Endothelial cell of umbilical vein (primary cell): ENCODE measurements at regions not wholly inside any gene's neighbourhood (a gene's known extent, or its start where the extent isn't known, plus 50 kb on each side); places are given as distances from the start of the nearest gene placed in this dataset.

Experiments
- BruUV-seq: library from RNA; stranded (reverse); fragments of 400-500 nt; replicated peaks from 2 replicates; lab custom pipeline; 2021; lab: Mats Ljungman, UMichigan
- CTCF ChIA-PET: fragments of 300-600, 350-600 bp; sonication (Branson Sonifier 250); formaldehyde crosslinking; loops from one replicate; lab custom pipeline; 2021; ENCODE audit warnings: antibody characterized with exemption, inconsistent platforms; lab: Charles Lee
- POLR2A ChIA-PET: fragments of 300-600, 350-600 bp; sonication (Branson Sonifier 250); formaldehyde crosslinking; loops from one replicate; lab custom pipeline; 2021; ENCODE audit warnings: antibody characterized with exemption, inconsistent platforms; lab: Charles Lee
- DNase-seq: peaks from one replicate; pipeline ENCODE4 v3.0.0-alpha.2; 2011; ENCODE audit warnings: low read depth, low spot score
- FAIRE-seq: peaks from 2 replicates; lab custom pipeline; 2011; peaks lifted over from hg19 to GRCh38; lab: Jason Lieb, UNC
- H2AFZ ChIP-seq: 2 replicates; pipeline ENCODE4 v1.6.0; 2012; ENCODE audit warnings: low read depth, low read length, control low read depth, inconsistent platforms
- H3K27ac ChIP-seq: 2 replicates; pipeline ENCODE4 v1.5.1; 2011; ENCODE audit warnings: low read depth, mild to moderate bottlenecking, control low read depth, low read length, moderate library complexity; ENCODE audit not compliant: insufficient read depth
- H3K27me3 ChIP-seq, 2 experiments: 2 replicates each; pipeline versions ENCODE4 v1.6.0 to v1.6.1; 2011; ENCODE audit warnings: low read length in 2 of 2, mixed read lengths in 1 of 2; ENCODE audit not compliant: control insufficient read depth in 2 of 2, insufficient read depth in 2 of 2
- H3K36me3 ChIP-seq, 2 experiments: 2 replicates in 1 of 2; 3 replicates in 1 of 2; pipeline ENCODE4 v1.5.1; 2011; ENCODE audit warnings: low read length in 2 of 2, mild to moderate bottlenecking in 1 of 2, moderate library complexity in 1 of 2; ENCODE audit not compliant: control insufficient read depth in 2 of 2, insufficient read depth in 2 of 2; ENCODE audit errors: extremely low read depth in 1 of 2
- H3K4me1 ChIP-seq: 3 replicates; pipeline ENCODE4 v1.5.1; 2011; ENCODE audit warnings: mild to moderate bottlenecking, low read length; ENCODE audit not compliant: control insufficient read depth, insufficient read depth; ENCODE audit errors: extremely low read depth
- H3K4me2 ChIP-seq: 2 replicates; pipeline ENCODE4 v1.6.1; 2011; ENCODE audit warnings: low read length, control low read depth, mixed read lengths; ENCODE audit not compliant: insufficient read depth
- H3K4me3 ChIP-seq, 3 experiments: fragments of 200-600 bp in 1 of 3; sonication (generic), shearing (Covaris generic) in 1 of 3; replicated peaks in 1 of 3; 2 replicates each; pipeline ENCODE4 v1.5.1; 2011 to 2016; ENCODE audit warnings: control low read depth in 3 of 3, low read length in 3 of 3, mild to moderate bottlenecking in 2 of 3, inconsistent platforms in 1 of 3, low read depth in 1 of 3, moderate library complexity in 1 of 3; ENCODE audit not compliant: insufficient read depth in 1 of 3
- H3K79me2 ChIP-seq: 2 replicates; pipeline ENCODE4 v1.6.0; 2012; ENCODE audit warnings: low read length, inconsistent platforms; ENCODE audit not compliant: control insufficient read depth, insufficient read depth
- H3K9ac ChIP-seq: replicated peaks from 2 replicates; pipeline ENCODE3; 2011; ENCODE audit warnings: low read length, control low read depth; ENCODE audit not compliant: insufficient read depth; ENCODE audit errors: extremely low read depth
- H3K9me1 ChIP-seq: replicated peaks from 3 replicates; pipeline ENCODE4 v1.6.0; 2011; ENCODE audit warnings: mild to moderate bottlenecking, low read length; ENCODE audit not compliant: control insufficient read depth, insufficient read depth; ENCODE audit errors: extremely low read depth
- H3K9me3 ChIP-seq: replicated peaks from 2 replicates; pipeline ENCODE4 v1.5.1; 2012; ENCODE audit warnings: low read length, inconsistent platforms; ENCODE audit not compliant: control insufficient read depth, insufficient read depth
- H4K20me1 ChIP-seq: replicated peaks from 2 replicates; pipeline ENCODE3; 2011; ENCODE audit warnings: mild to moderate bottlenecking, low read length; ENCODE audit not compliant: control insufficient read depth, insufficient read depth; ENCODE audit errors: extremely low read depth
- EZH2 ChIP-seq: IDR thresholded peaks from 2 replicates; pipeline ENCODE4 v1.6.1; 2012; ENCODE audit warnings: borderline replicate concordance, low read depth, mild to moderate bottlenecking, moderate library complexity, low read length, inconsistent platforms; ENCODE audit not compliant: severe bottlenecking
- FOS ChIP-seq: IDR thresholded peaks from 2 replicates; pipeline ENCODE4 v1.6.1; 2011; ENCODE audit warnings: mild to moderate bottlenecking, low read length, moderate library complexity, borderline replicate concordance; ENCODE audit not compliant: insufficient read depth
- GATA2 ChIP-seq: IDR thresholded peaks from 2 replicates; pipeline ENCODE4 v1.7.0; 2011; ENCODE audit warnings: low read depth, mild to moderate bottlenecking, moderate library complexity, mixed read lengths, low read length; ENCODE audit not compliant: insufficient read length, insufficient read depth
- JUN ChIP-seq: IDR thresholded peaks from 2 replicates; pipeline ENCODE4 v1.6.1; 2011; ENCODE audit warnings: borderline replicate concordance, low read depth; ENCODE audit not compliant: insufficient read length, insufficient read depth
- MYC ChIP-seq: IDR thresholded peaks from one replicate; pipeline ENCODE4 v1.6.1; 2011; ENCODE audit warnings: mild to moderate bottlenecking, low read depth, low read length
- POLR2A ChIP-seq: IDR thresholded peaks from 2 replicates; pipeline ENCODE4 v1.6.1; 2012; ENCODE audit warnings: low read depth, mild to moderate bottlenecking, control low read depth, low read length
- POLR2AphosphoS5 ChIP-seq: IDR thresholded peaks from 2 replicates; pipeline ENCODE4 v1.6.1; 2012; ENCODE audit warnings: low read depth, mild to moderate bottlenecking, control low read depth, low read length, moderate library complexity; ENCODE audit not compliant: insufficient read depth
- dilution Hi-C: fragments of 300-500 bp; cut with MboI; formaldehyde crosslinking; loops from one replicate; pipeline ENCODE4 v1.15.0; 2019; ENCODE audit warnings: low sequenced_read_pairs; ENCODE audit not compliant: extremely low pct_ligation_motif_present
- intact Hi-C: fragments of 100-400 bp; cut with micrococcal nuclease; formaldehyde crosslinking; loops from one replicate; pipeline ENCODE4 v1.10.0; 2022
- TF ChIP-seq, protein P1 (sequence below): IDR thresholded peaks from 2 replicates; pipeline ENCODE4 v1.6.1; 2011; ENCODE audit not compliant: insufficient read depth, insufficient read length
- TF ChIP-seq, protein P2 (sequence below), 2 donors: IDR thresholded peaks; 1 replicate in 1 of 2; 2 replicates in 1 of 2; pipeline ENCODE4 v1.5.1; 2011; ENCODE audit warnings: low read length in 2 of 2, mild to moderate bottlenecking in 2 of 2, moderate library complexity in 2 of 2, control low read depth in 1 of 2, inconsistent platforms in 1 of 2, low read depth in 1 of 2; ENCODE audit not compliant: insufficient read depth in 1 of 2; ENCODE audit errors: extremely low read depth in 1 of 2

DNA sequence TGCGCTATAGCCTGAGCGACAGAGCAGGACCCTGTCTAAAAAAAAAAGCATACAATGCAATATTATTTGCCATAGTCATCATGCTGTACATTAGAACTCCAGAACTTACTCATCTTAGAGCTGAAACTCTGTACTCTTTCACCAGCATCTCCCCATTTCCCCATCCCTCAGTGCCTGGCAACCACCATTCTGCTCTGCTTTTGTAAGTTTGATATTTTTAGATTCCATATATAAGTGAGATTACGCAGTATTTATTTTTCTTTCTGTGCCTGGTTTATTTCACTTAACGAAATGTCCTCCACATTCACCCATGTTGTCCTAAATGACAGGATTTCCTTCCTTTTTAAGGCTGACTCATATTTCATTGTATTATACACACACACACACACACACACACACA, 121.8 kb downstream of the BBS10 start:
- ChIA-PET CTCF (interaction anchor here (0.9 to 1.6 kb wide), 9 partner anchors 10 to 147 kb away, joined by 3 to 8 read pairs (median 5); no protein-coding TSS in a partner anchor), POLR2A (interaction anchor here (1.2 kb wide), 1 partner anchor 33 kb away, joined by 3 read pairs; no protein-coding TSS in a partner anchor)
- Histone ChIP-seq H3K4me1 (peaks cover 30% of the 10 kb centered on the region), H3K4me3 (no peak overlapping the region), H3K79me2 (no peaks in the 10 kb centered on the region), H3K9me3 (no peaks in the 10 kb centered on the region), H3K9me1 (no peaks in the 10 kb centered on the region), H2AFZ (peak overlapping the region; percentile 20), H4K20me1 (no peaks in the 10 kb centered on the region), H3K36me3 (no peaks in the 10 kb centered on the region), H3K4me2 (peak overlapping the region; percentile 57), H3K27ac (peak overlapping the region; percentile 80), H3K9ac (peak overlapping the region; percentile 5), H3K27me3 (no peaks in the 10 kb centered on the region)
- FAIRE-seq (peak; percentile 76), DNase-seq (peak; percentile 90)
- no TSS peak for BruUV-seq
- intact Hi-C loops, result loop anchor here (1.0 to 5.0 kb wide), 5 partner anchors 10 to 144 kb away; partner anchors contain the start of gene NAP1L1
- dilution Hi-C loops, result no loop called here
- TF ChIP-seq MYC (no peak), EZH2 (no peak), JUN (peak; percentile 90), FOS (peak; percentile 93), POLR2AphosphoS5 (peak; percentile 46), POLR2A (peak; percentile 39), GATA2 (peak; percentile 35)
- TF ChIP-seq, protein P1, sequence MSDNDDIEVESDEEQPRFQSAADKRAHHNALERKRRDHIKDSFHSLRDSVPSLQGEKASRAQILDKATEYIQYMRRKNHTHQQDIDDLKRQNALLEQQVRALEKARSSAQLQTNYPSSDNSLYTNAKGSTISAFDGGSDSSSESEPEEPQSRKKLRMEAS, result no peak
- TF ChIP-seq, protein P2, sequence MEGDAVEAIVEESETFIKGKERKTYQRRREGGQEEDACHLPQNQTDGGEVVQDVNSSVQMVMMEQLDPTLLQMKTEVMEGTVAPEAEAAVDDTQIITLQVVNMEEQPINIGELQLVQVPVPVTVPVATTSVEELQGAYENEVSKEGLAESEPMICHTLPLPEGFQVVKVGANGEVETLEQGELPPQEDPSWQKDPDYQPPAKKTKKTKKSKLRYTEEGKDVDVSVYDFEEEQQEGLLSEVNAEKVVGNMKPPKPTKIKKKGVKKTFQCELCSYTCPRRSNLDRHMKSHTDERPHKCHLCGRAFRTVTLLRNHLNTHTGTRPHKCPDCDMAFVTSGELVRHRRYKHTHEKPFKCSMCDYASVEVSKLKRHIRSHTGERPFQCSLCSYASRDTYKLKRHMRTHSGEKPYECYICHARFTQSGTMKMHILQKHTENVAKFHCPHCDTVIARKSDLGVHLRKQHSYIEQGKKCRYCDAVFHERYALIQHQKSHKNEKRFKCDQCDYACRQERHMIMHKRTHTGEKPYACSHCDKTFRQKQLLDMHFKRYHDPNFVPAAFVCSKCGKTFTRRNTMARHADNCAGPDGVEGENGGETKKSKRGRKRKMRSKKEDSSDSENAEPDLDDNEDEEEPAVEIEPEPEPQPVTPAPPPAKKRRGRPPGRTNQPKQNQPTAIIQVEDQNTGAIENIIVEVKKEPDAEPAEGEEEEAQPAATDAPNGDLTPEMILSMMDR (IDR thresholded peaks at IDR 0.05; ENCODE audit: extremely low read depth in 1 of 2, insufficient read depth in 1 of 2, low read depth in 1 of 2, low read length in 2 of 2), result no peak
